ENCODE measurements at regions not wholly inside any gene's neighbourhood (a gene's known extent, or its start where the extent isn't known, plus 50 kb on each side); places are given as distances from the start of the nearest gene placed in this dataset.

- TF ChIP-seq EZH2 (IDR thresholded peaks at IDR 0.05; ENCODE audit: low read length, missing control alignments): no peak
- TF ChIP-seq CTCF (conservative IDR thresholded peaks at IDR 0.05 in 1 of 2, IDR thresholded peaks at IDR 0.05 in 1 of 2; ENCODE audit: low read depth in 1 of 2, low read length in 2 of 2): no peak
- Histone ChIP-seq H3K4me1 (ENCODE audit: control insufficient read depth, extremely low read depth, insufficient read depth, low read length) (no peaks in the 10 kb centered on the region), H3K4me2 (ENCODE audit: extremely low read depth, insufficient read depth, low read length) (no peak overlapping the region), H4K20me1 (ENCODE audit: control insufficient read depth, extremely low read depth, insufficient read depth, low read length) (no peaks in the 10 kb centered on the region), H2AFZ (ENCODE audit: low read length) (no peak overlapping the region), H3K4me3 (replicated peaks in 1 of 4; ENCODE audit: control extremely low read depth in 1 of 4, insufficient read depth in 1 of 4, low read depth in 3 of 4, low read length in 4 of 4) (no peak overlapping the region), H3K27ac (ENCODE audit: insufficient read depth, low read length) (no peak overlapping the region), H3K27me3 (ENCODE audit: control insufficient read depth, insufficient read depth, low read length) (no peaks in the 10 kb centered on the region), H3K36me3 (ENCODE audit: control insufficient read depth, insufficient read depth, low read length) (no peaks in the 10 kb centered on the region), H3K9me3 (ENCODE audit: control insufficient read depth, insufficient read depth, low read depth, low read length) (no peaks in the 10 kb centered on the region), H3K79me2 (ENCODE audit: control insufficient read depth, insufficient read depth, low read length) (no peaks in the 10 kb centered on the region), H3K9ac (ENCODE audit: insufficient read depth, low read length) (no peak overlapping the region)
- DNase-seq (ENCODE audit: low read depth in 2 of 2): no peak
These were observed 404.9 kb downstream of the AEBP2 start for GRCh38 chr12:19844224-19844623.

- DNase-seq (ENCODE audit: low read depth in 2 of 2): peak; percentile 27 to 88
- Histone ChIP-seq H3K9ac (ENCODE audit: insufficient read depth, low read length) (no peak overlapping the region), H3K27me3 (ENCODE audit: control insufficient read depth, insufficient read depth, low read length) (no peaks in the 10 kb centered on the region), H3K4me1 (ENCODE audit: control insufficient read depth, extremely low read depth, insufficient read depth, low read length) (no peaks in the 10 kb centered on the region), H3K9me3 (ENCODE audit: control insufficient read depth, insufficient read depth, low read depth, low read length) (no peaks in the 10 kb centered on the region), H3K27ac (ENCODE audit: insufficient read depth, low read length) (no peak overlapping the region), H3K36me3 (ENCODE audit: control insufficient read depth, insufficient read depth, low read length) (no peaks in the 10 kb centered on the region), H2AFZ (ENCODE audit: low read length) (no peak overlapping the region), H3K79me2 (ENCODE audit: control insufficient read depth, insufficient read depth, low read length) (no peaks in the 10 kb centered on the region), H3K4me3 (replicated peaks in 1 of 4; ENCODE audit: control extremely low read depth in 1 of 4, insufficient read depth in 1 of 4, low read depth in 3 of 4, low read length in 4 of 4) (no peak overlapping the region), H3K4me2 (ENCODE audit: extremely low read depth, insufficient read depth, low read length) (peak overlapping the region; percentile 18), H4K20me1 (ENCODE audit: control insufficient read depth, extremely low read depth, insufficient read depth, low read length) (no peaks in the 10 kb centered on the region)
- no peak for TF ChIP-seq CTCF (conservative IDR thresholded peaks at IDR 0.05 in 1 of 2, IDR thresholded peaks at IDR 0.05 in 1 of 2; ENCODE audit: low read depth in 1 of 2, low read length in 2 of 2)
- TF ChIP-seq EZH2 (IDR thresholded peaks at IDR 0.05; ENCODE audit: low read length, missing control alignments): no peak
These were observed 407.3 kb downstream of the AEBP2 start for GRCh38 chr12:19846574-19846973.

- Histone ChIP-seq H3K4me2 (ENCODE audit: extremely low read depth, insufficient read depth, low read length) (peak overlapping the region; percentile 60), H4K20me1 (ENCODE audit: control insufficient read depth, extremely low read depth, insufficient read depth, low read length) (no peaks in the 10 kb centered on the region), H3K79me2 (ENCODE audit: control insufficient read depth, insufficient read depth, low read length) (no peaks in the 10 kb centered on the region), H3K9me3 (ENCODE audit: control insufficient read depth, insufficient read depth, low read depth, low read length) (no peaks in the 10 kb centered on the region), H3K27me3 (ENCODE audit: control insufficient read depth, insufficient read depth, low read length) (no peaks in the 10 kb centered on the region), H3K36me3 (ENCODE audit: control insufficient read depth, insufficient read depth, low read length) (no peaks in the 10 kb centered on the region), H3K4me1 (ENCODE audit: control insufficient read depth, extremely low read depth, insufficient read depth, low read length) (no peaks in the 10 kb centered on the region), H3K9ac (ENCODE audit: insufficient read depth, low read length) (no peak overlapping the region), H3K27ac (ENCODE audit: insufficient read depth, low read length) (no peak overlapping the region), H2AFZ (ENCODE audit: low read length) (peak overlapping the region; percentile 65), H3K4me3 (replicated peaks in 1 of 4; ENCODE audit: control extremely low read depth in 1 of 4, insufficient read depth in 1 of 4, low read depth in 3 of 4, low read length in 4 of 4) (peak overlapping the region in 1 of 4 experiments; percentile 10)
- TF ChIP-seq CTCF (conservative IDR thresholded peaks at IDR 0.05 in 1 of 2, IDR thresholded peaks at IDR 0.05 in 1 of 2; ENCODE audit: low read depth in 1 of 2, low read length in 2 of 2) (no peak), EZH2 (IDR thresholded peaks at IDR 0.05; ENCODE audit: low read length, missing control alignments) (no peak)
- DNase-seq (ENCODE audit: low read depth in 2 of 2): peak; percentile 55 to 93
These were observed 408.2 kb downstream of the AEBP2 start for GRCh38 chr12:19847294-19848059.

All from fibroblast of lung (primary cell).